Colonic mucosa (tissue), 4 donors: ENCODE measurements at regions not wholly inside any gene's neighbourhood (a gene's known extent, or its start where the extent isn't known, plus 50 kb on each side); places are given as distances from the start of the nearest gene placed in this dataset.

ENCODE experiments used
- DNase-seq: peaks from one replicate; pipeline ENCODE4 v3.0.0-alpha.2; 2020
- H3K27ac ChIP-seq: fragments of 200-600 bp; one replicate; pipeline ENCODE4 v1.8.0; 2021
- H3K27me3 ChIP-seq: fragments of 200-600 bp; one replicate; pipeline ENCODE4 v1.8.0; 2021
- H3K36me3 ChIP-seq: fragments of 200-600 bp; one replicate; pipeline ENCODE4 v1.8.0; 2021
- H3K4me1 ChIP-seq: fragments of 200-600 bp; one replicate; pipeline ENCODE4 v1.8.0; 2021; ENCODE audit warnings: mild to moderate bottlenecking
- H3K4me3 ChIP-seq: fragments of 200-600 bp; one replicate; pipeline ENCODE4 v1.8.0; 2021
- H3K9ac ChIP-seq, 2 donors: one replicate each; pipeline ENCODE4 v1.7.0; 2013; ENCODE audit warnings: control low read depth in 2 of 2, low read depth in 2 of 2, low read length in 2 of 2
- H3K9me3 ChIP-seq: fragments of 200-600 bp; one replicate; pipeline ENCODE4 v1.8.0; 2021
- intact Hi-C: fragments of 100-400 bp; cut with DNase I; formaldehyde crosslinking; loops from one replicate; pipeline ENCODE4 v1.14.1; 2022
- TF ChIP-seq, protein P1 (sequence below): fragments of 200-600 bp; IDR thresholded peaks from one replicate; pipeline ENCODE4 v1.8.0; 2022; ENCODE audit warnings: antibody characterized with exemption, mild to moderate bottlenecking
- donor health status: healthy.
- donor health status: DM: no; HTN: no; CAD: no.
- donor health status: DM: no; HTN: no; CAD: no.

- no peak for DNase-seq
- Histone ChIP-seq H3K9ac (no peak overlapping the region), H3K36me3 (no peaks in the 10 kb centered on the region), H3K9me3 (no peaks in the 10 kb centered on the region), H3K4me1 (no peaks in the 10 kb centered on the region), H3K27me3 (no peaks in the 10 kb centered on the region), H3K4me3 (no peak overlapping the region), H3K27ac (no peak overlapping the region)
- intact Hi-C loops = no loop called here
- TF ChIP-seq, protein P1, sequence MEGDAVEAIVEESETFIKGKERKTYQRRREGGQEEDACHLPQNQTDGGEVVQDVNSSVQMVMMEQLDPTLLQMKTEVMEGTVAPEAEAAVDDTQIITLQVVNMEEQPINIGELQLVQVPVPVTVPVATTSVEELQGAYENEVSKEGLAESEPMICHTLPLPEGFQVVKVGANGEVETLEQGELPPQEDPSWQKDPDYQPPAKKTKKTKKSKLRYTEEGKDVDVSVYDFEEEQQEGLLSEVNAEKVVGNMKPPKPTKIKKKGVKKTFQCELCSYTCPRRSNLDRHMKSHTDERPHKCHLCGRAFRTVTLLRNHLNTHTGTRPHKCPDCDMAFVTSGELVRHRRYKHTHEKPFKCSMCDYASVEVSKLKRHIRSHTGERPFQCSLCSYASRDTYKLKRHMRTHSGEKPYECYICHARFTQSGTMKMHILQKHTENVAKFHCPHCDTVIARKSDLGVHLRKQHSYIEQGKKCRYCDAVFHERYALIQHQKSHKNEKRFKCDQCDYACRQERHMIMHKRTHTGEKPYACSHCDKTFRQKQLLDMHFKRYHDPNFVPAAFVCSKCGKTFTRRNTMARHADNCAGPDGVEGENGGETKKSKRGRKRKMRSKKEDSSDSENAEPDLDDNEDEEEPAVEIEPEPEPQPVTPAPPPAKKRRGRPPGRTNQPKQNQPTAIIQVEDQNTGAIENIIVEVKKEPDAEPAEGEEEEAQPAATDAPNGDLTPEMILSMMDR = no peak
Measured at GRCh38 chr5:125143011-125143410, 396.6 kb upstream of the ZNF608 start.

DNA sequence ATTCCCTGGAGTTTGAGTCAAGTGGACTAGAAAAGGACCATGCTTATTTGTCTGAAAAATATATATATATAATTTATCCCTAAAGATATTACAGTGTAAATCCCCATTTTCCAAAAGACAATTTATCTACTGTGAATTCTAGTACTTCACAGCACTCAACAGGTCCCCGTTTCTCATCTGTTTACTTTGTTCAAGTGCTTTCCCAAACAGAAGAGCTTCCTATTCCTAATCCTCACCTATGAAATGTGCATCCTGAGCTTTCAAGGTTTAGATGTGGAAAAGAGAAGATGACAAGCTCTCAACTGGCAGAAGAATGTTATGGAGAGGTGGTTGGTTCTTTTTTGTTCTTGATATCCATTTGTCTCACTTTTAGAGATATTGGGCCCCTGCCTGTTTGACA lies 401.6 kb upstream of the ZNF608 start:
- Histone ChIP-seq H3K36me3 (no peaks in the 10 kb centered on the region), H3K9ac (no peak overlapping the region), H3K27me3 (no peaks in the 10 kb centered on the region), H3K27ac (no peak overlapping the region), H3K4me1 (no peaks in the 10 kb centered on the region), H3K4me3 (no peak overlapping the region), H3K9me3 (no peaks in the 10 kb centered on the region)
- intact Hi-C loops = no loop called here
- TF ChIP-seq, protein P1 = no peak
- no peak for DNase-seq

DNA sequence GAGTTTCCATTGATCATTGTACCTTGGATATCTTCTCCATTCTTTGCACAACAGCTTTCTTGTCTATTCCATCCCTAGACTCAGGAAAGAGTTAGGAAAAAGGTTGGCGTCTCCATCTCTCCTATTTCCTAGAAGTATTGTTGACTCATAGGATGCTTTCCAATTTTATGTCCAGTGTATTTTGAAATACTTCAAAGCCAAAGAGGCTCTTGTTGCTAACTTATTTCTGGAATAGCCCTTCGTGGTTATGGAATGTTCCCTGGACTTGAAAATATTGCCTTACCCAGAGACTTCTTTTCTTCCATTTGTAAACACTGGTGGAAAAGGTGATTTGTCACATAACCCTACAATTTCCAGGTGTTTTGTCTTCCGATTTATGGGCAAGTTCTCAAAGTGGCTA lies 402.3 kb upstream of the ZNF608 start:
- Histone ChIP-seq H3K36me3 (no peaks in the 10 kb centered on the region), H3K9ac (no peak overlapping the region), H3K27ac (no peak overlapping the region), H3K4me1 (no peaks in the 10 kb centered on the region), H3K4me3 (no peak overlapping the region), H3K9me3 (no peaks in the 10 kb centered on the region), H3K27me3 (no peaks in the 10 kb centered on the region)
- intact Hi-C loops = no loop called here
- no peak for DNase-seq
- TF ChIP-seq, protein P1 = no peak

- intact Hi-C loops = no loop called here
- H3K4me1 ChIP-seq = no peaks in the 10 kb centered on the region
Measured at GRCh38 chr5:125149110-125149509, 402.7 kb upstream of the ZNF608 start.

DNA sequence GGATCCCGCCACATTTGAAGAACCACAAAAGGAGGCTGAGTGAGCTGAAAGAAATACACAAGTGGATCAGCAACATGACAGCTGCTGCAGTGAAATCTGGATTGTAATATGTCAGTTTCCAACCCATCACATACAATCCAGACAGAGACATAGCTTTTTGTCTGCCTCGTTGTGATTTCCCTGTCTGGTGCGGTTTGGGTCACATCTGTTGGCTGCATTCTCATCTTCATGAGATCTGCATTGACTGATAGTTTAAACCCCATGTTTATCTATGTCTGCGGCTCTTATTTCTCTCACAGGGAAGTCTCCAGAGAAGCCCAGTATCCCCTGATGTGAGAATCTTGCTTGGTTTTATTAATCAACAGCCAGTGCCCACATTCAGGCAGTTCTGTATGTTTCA lies 403.1 kb upstream of the ZNF608 start:
- no peaks in the 10 kb centered on the region for H3K9me3 ChIP-seq
- no peaks in the 10 kb centered on the region for H3K4me1 ChIP-seq
- no peaks in the 10 kb centered on the region for H3K27me3 ChIP-seq
- H3K4me3 ChIP-seq = no peak overlapping the region
- H3K36me3 ChIP-seq = no peaks in the 10 kb centered on the region
- no peak for DNase-seq
- H3K9ac ChIP-seq = no peak overlapping the region
- intact Hi-C loops = no loop called here
- no peak overlapping the region for H3K27ac ChIP-seq
- TF ChIP-seq, protein P1 = no peak

More at GRCh38 chr5:125149110-125149509, 402.7 kb upstream of the ZNF608 start:
- H3K36me3 ChIP-seq = no peaks in the 10 kb centered on the region
- TF ChIP-seq, protein P1 = no peak
- H3K27me3 ChIP-seq = no peaks in the 10 kb centered on the region
- H3K9ac ChIP-seq = no peak overlapping the region
- no peaks in the 10 kb centered on the region for H3K9me3 ChIP-seq
- H3K4me3 ChIP-seq = no peak overlapping the region
- DNase-seq = no peak
- no peak overlapping the region for H3K27ac ChIP-seq
